H1 (cell line): ENCODE measurements at regions not wholly inside any gene's neighbourhood (a gene's known extent, or its start where the extent isn't known, plus 50 kb on each side); places are given as distances from the start of the nearest gene placed in this dataset.

Experiments
- CTCF ChIA-PET: fragments of 300-600 bp; sonication (Branson Sonifier 250); formaldehyde crosslinking; loops from one replicate; lab custom pipeline; 2021; ENCODE audit not compliant: partially characterized antibody; lab: Charles Lee
- POLR2A ChIA-PET: fragments of 300-600 bp; sonication (Branson Sonifier 250); formaldehyde crosslinking; loops from one replicate; lab custom pipeline; 2021; ENCODE audit warnings: inconsistent platforms; ENCODE audit not compliant: partially characterized antibody; lab: Charles Lee
- DNase-seq, 2 experiments: peaks; one replicate each; pipeline versions ENCODE4 v3.0.0 to v3.0.0-alpha.2; 2010 to 2022; ENCODE audit warnings: low spot score in 2 of 2, low read depth in 1 of 2, mixed read lengths in 1 of 2
- FAIRE-seq: peaks from 2 replicates; lab custom pipeline; 2011; peaks lifted over from hg19 to GRCh38; lab: Jason Lieb, UNC
- H2AFZ ChIP-seq: 2 replicates; pipeline ENCODE4 v1.8.1; 2012; ENCODE audit warnings: low read length, inconsistent platforms
- H2AK5ac ChIP-seq: 2 replicates; pipeline ENCODE4 v1.6.1; 2013; ENCODE audit warnings: low read depth, low read length
- H2BK120ac ChIP-seq: replicated peaks from 2 replicates; pipeline ENCODE3; 2013; ENCODE audit warnings: low read depth, low read length, inconsistent platforms
- H2BK12ac ChIP-seq: 2 replicates; pipeline ENCODE4 v1.6.1; 2013; ENCODE audit warnings: low read depth, low read length
- H2BK15ac ChIP-seq: 2 replicates; pipeline ENCODE4 v1.6.1; 2013; ENCODE audit warnings: low read length
- H2BK20ac ChIP-seq: 2 replicates; pipeline ENCODE4 v1.6.1; 2013; ENCODE audit warnings: low read length
- H2BK5ac ChIP-seq: 2 replicates; pipeline ENCODE4 v1.6.1; 2013; ENCODE audit warnings: low read depth, low read length
- H3K14ac ChIP-seq: 2 replicates; pipeline ENCODE4 v1.6.1; 2013; ENCODE audit warnings: inconsistent platforms; ENCODE audit not compliant: insufficient read length
- H3K18ac ChIP-seq: 2 replicates; pipeline ENCODE4 v1.6.1; 2013; ENCODE audit warnings: low read length; ENCODE audit errors: extremely low read depth
- H3K23ac ChIP-seq: 2 replicates; pipeline ENCODE4 v1.6.1; 2013; ENCODE audit warnings: inconsistent platforms; ENCODE audit not compliant: insufficient read length
- H3K23me2 ChIP-seq: 2 replicates; pipeline ENCODE4 v1.6.1; 2013; ENCODE audit warnings: low read depth, low read length
- H3K27ac ChIP-seq: 2 replicates; pipeline ENCODE4 v1.6.1; 2011; ENCODE audit warnings: low read depth, low read length, inconsistent platforms
- H3K27me3 ChIP-seq, 4 experiments: replicated peaks in 1 of 4; 1 replicate in 1 of 4; 2 replicates in 3 of 4; pipeline versions ENCODE4 v1.6.1 to v1.8.1; 2011 to 2013; ENCODE audit warnings: low read length in 3 of 4, mild to moderate bottlenecking in 3 of 4, inconsistent platforms in 2 of 4, mixed read lengths in 2 of 4, moderate library complexity in 1 of 4; ENCODE audit not compliant: control insufficient read depth in 3 of 4, insufficient read depth in 3 of 4; ENCODE audit errors: extremely low read depth in 1 of 4
- H3K36me3 ChIP-seq, 4 experiments: 2 replicates each; pipeline versions ENCODE4 v1.6.1 to v1.8.1; 2011 to 2013; ENCODE audit warnings: mild to moderate bottlenecking in 4 of 4, low read length in 3 of 4, moderate library complexity in 2 of 4, control low read depth in 1 of 4, inconsistent platforms in 1 of 4; ENCODE audit not compliant: insufficient read depth in 4 of 4, control insufficient read depth in 2 of 4
- H3K4ac ChIP-seq: replicated peaks from 2 replicates; pipeline ENCODE3; 2013; ENCODE audit warnings: low read length, low read depth, mixed read lengths, inconsistent platforms; ENCODE audit not compliant: insufficient read length
- H3K4me1 ChIP-seq, 4 experiments: replicated peaks in 1 of 4; 1 replicate in 1 of 4; 2 replicates in 3 of 4; pipeline versions ENCODE4 v1.6.1 to v1.8.1; 2011 to 2013; ENCODE audit warnings: low read length in 3 of 4, inconsistent platforms in 2 of 4, mixed read lengths in 1 of 4; ENCODE audit not compliant: insufficient read depth in 4 of 4, control insufficient read depth in 3 of 4
- H3K4me2 ChIP-seq, 2 experiments: 2 replicates each; pipeline versions ENCODE4 v1.6.1 to v1.8.1; 2011 to 2013; ENCODE audit warnings: low read depth in 2 of 2, low read length in 2 of 2, control low read depth in 1 of 2, inconsistent platforms in 1 of 2, mild to moderate bottlenecking in 1 of 2; ENCODE audit not compliant: insufficient read depth in 1 of 2
- H3K4me3 ChIP-seq, 4 experiments: fragments of 200-600, 300-600 bp in 1 of 4; sonication (generic), shearing (Covaris generic), sonication (Bioruptor Twin) in 1 of 4; 2 replicates each; pipeline versions ENCODE4 v1.5.1 to v1.8.1; 2011 to 2016; ENCODE audit warnings: low read length in 4 of 4, low read depth in 3 of 4, control low read depth in 2 of 4, inconsistent platforms in 2 of 4, mild to moderate bottlenecking in 2 of 4, mixed read lengths in 1 of 4, moderate library complexity in 1 of 4; ENCODE audit not compliant: insufficient read depth in 2 of 4; ENCODE audit errors: extremely low read depth in 1 of 4
- H3K56ac ChIP-seq: replicated peaks from 2 replicates; pipeline ENCODE3; 2013; ENCODE audit warnings: low read depth, mild to moderate bottlenecking, mixed read lengths, low read length, inconsistent platforms; ENCODE audit not compliant: insufficient read length
- H3K79me1 ChIP-seq: 2 replicates; pipeline ENCODE4 v1.6.1; 2013; ENCODE audit warnings: low read depth, low read length, control low read depth
- H3K79me2 ChIP-seq, 2 experiments: 2 replicates each; pipeline versions ENCODE4 v1.6.1 to v1.8.1; 2012 to 2013; ENCODE audit warnings: low read length in 2 of 2, mild to moderate bottlenecking in 2 of 2, inconsistent platforms in 1 of 2; ENCODE audit not compliant: insufficient read depth in 2 of 2, control insufficient read depth in 1 of 2
- H3K9ac ChIP-seq, 4 experiments: replicated peaks in 1 of 4; 1 replicate in 1 of 4; 2 replicates in 3 of 4; pipeline versions ENCODE4 v1.6.1 to v1.8.1; 2011 to 2013; ENCODE audit warnings: low read depth in 3 of 4, low read length in 3 of 4, control low read depth in 2 of 4, mild to moderate bottlenecking in 2 of 4, moderate library complexity in 2 of 4, inconsistent platforms in 1 of 4; ENCODE audit errors: extremely low read depth in 1 of 4
- H3K9me3 ChIP-seq, 2 experiments: 2 replicates each; pipeline versions ENCODE4 v1.6.1 to v1.8.1; 2012 to 2013; ENCODE audit warnings: mild to moderate bottlenecking in 2 of 2, moderate library complexity in 2 of 2, control low read depth in 1 of 2, inconsistent platforms in 1 of 2, low read depth in 1 of 2, low read length in 1 of 2, mixed read lengths in 1 of 2; ENCODE audit not compliant: insufficient read depth in 2 of 2
- H4K20me1 ChIP-seq, 2 experiments: replicated peaks in 1 of 2; 2 replicates each; pipeline versions ENCODE3 to v1.8.1; 2011 to 2013; ENCODE audit warnings: inconsistent platforms in 2 of 2, low read length in 2 of 2, mild to moderate bottlenecking in 1 of 2; ENCODE audit not compliant: insufficient read depth in 2 of 2, control insufficient read depth in 1 of 2
- H4K5ac ChIP-seq: 2 replicates; pipeline ENCODE4 v1.6.1; 2013; ENCODE audit warnings: low read length, low read depth, mixed read lengths, inconsistent platforms; ENCODE audit not compliant: insufficient read length
- H4K8ac ChIP-seq: 2 replicates; pipeline ENCODE4 v1.8.0; 2013; ENCODE audit warnings: mild to moderate bottlenecking, moderate library complexity, low read length, inconsistent platforms; ENCODE audit not compliant: insufficient read depth; ENCODE audit errors: extremely low read depth
- H4K91ac ChIP-seq: replicated peaks from 2 replicates; pipeline ENCODE3; 2013; ENCODE audit warnings: low read length, mixed read lengths, inconsistent platforms; ENCODE audit not compliant: insufficient read length
- ASH2L ChIP-seq: fragments of 200-600, 300-600 bp; sonication (generic); IDR thresholded peaks from one replicate; pipeline ENCODE4 v1.7.1; 2017; ENCODE audit warnings: low read length
- CREB1 ChIP-seq: IDR thresholded peaks from 2 replicates; pipeline ENCODE4 v1.6.1; 2012; ENCODE audit warnings: inconsistent platforms
- WGBS, 2 experiments: shearing (Covaris generic) in 1 of 2; methylation state at CpG; one replicate each; pipeline versions ENCODE4 v1.1.6 to v1.1.7; 2013 to 2015; ENCODE audit warnings: low lambda C conversion rate in 2 of 2, mixed read lengths in 2 of 2, inconsistent platforms in 1 of 2, low coverage in 1 of 2, missing lambda C conversion rate in 1 of 2; ENCODE audit not compliant: insufficient replicate concordance in 2 of 2, insufficient coverage in 1 of 2, insufficient read length in 1 of 2; ENCODE audit errors: extremely low coverage in 1 of 2, missing lambda C conversion rate in 1 of 2; 5-methylcytosine and 5-hydroxymethylcytosine counted together

GRCh38 chr2:183759033-183759432 is 634.8 kb downstream of the NUP35 start:
- Histone ChIP-seq H4K8ac (no peak overlapping the region), H3K4ac (no peak overlapping the region), H3K9me3 (no peaks in the 10 kb centered on the region), H4K5ac (no peak overlapping the region), H3K14ac (no peak overlapping the region), H3K79me2 (no peaks in the 10 kb centered on the region), H3K36me3 (no peaks in the 10 kb centered on the region), H3K23ac (no peak overlapping the region), H2BK120ac (no peak overlapping the region), H2AFZ (no peak overlapping the region), H3K4me2 (no peak overlapping the region)
- 88% methylated on average over 1 of the region's 1 CpG; no CpG with 5 or more reads in 1 of the 2 experiments for WGBS, 2 experiments
- TF ChIP-seq CREB1 = no peak
- TF ChIP-seq ASH2L = no peak
- TF ChIP-seq, all 59 proteins: peak for 0
- DNase-seq (no peak), FAIRE-seq (no peak)
- ChIA-PET CTCF (no interaction called here), POLR2A (no interaction called here)
- Histone ChIP-seq H2BK15ac (no peak overlapping the region), H2BK5ac (no peak overlapping the region), H3K27me3 (no peaks in the 10 kb centered on the region), H3K56ac (no peak overlapping the region), H3K18ac (no peak overlapping the region), H3K79me1 (no peaks in the 10 kb centered on the region), H2BK20ac (no peak overlapping the region), H3K23me2 (no peaks in the 10 kb centered on the region), H4K91ac (no peak overlapping the region), H3K4me1 (peaks cover 0 to 2% (median 0%) of the 10 kb centered on the region in 4 experiments; a peak in 3 of 7 replicates), H2AK5ac (no peak overlapping the region), H3K27ac (no peak overlapping the region), H4K20me1 (no peaks in the 10 kb centered on the region), H2BK12ac (no peak overlapping the region), H3K9ac (no peak overlapping the region), H3K4me3 (no peak overlapping the region)
